ENCODE measurements at regions not wholly inside any gene's neighbourhood (a gene's known extent, or its start where the extent isn't known, plus 50 kb on each side); places are given as distances from the start of the nearest gene placed in this dataset.

DNA sequence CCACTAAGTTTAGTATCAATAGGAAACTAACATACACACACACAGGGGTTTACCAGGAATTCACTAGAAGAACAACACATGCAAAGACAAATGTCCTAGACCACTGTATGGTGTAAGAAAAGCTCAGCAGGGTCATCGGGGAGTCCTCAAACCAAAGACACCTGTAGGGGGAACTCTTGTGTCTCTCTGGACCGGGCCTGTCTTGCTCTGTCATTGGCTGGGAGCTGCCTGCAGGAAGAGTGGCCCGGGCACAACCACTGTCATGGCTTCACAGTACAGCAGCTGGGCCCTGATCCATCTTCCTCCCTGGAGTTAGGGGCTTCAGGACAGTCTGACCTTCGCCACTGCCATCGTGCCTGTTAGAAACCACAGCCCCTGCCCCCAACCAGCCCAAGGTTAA lies 263.6 kb upstream of the DYNLRB2 start:
- TF ChIP-seq, protein P1, sequence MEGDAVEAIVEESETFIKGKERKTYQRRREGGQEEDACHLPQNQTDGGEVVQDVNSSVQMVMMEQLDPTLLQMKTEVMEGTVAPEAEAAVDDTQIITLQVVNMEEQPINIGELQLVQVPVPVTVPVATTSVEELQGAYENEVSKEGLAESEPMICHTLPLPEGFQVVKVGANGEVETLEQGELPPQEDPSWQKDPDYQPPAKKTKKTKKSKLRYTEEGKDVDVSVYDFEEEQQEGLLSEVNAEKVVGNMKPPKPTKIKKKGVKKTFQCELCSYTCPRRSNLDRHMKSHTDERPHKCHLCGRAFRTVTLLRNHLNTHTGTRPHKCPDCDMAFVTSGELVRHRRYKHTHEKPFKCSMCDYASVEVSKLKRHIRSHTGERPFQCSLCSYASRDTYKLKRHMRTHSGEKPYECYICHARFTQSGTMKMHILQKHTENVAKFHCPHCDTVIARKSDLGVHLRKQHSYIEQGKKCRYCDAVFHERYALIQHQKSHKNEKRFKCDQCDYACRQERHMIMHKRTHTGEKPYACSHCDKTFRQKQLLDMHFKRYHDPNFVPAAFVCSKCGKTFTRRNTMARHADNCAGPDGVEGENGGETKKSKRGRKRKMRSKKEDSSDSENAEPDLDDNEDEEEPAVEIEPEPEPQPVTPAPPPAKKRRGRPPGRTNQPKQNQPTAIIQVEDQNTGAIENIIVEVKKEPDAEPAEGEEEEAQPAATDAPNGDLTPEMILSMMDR (IDR thresholded peaks at IDR 0.05), result no peak
- no peak for TF ChIP-seq POLR2A (IDR thresholded peaks at IDR 0.05)
